22Rv1 (cell line): ENCODE measurements at regions not wholly inside any gene's neighbourhood (a gene's known extent, or its start where the extent isn't known, plus 50 kb on each side); places are given as distances from the start of the nearest gene placed in this dataset.

ENCODE experiments used
- CTCF ChIP-seq: fragments of 450-650 bp; IDR thresholded peaks from 2 replicates; pipeline ENCODE4 v1.5.1; 2017; ENCODE audit warnings: mild to moderate bottlenecking
- ZFX ChIP-seq: fragments of 450-650 bp; IDR thresholded peaks from 2 replicates; pipeline ENCODE4 v1.6.1; 2017; ENCODE audit warnings: antibody characterized with exemption, borderline replicate concordance

DNA sequence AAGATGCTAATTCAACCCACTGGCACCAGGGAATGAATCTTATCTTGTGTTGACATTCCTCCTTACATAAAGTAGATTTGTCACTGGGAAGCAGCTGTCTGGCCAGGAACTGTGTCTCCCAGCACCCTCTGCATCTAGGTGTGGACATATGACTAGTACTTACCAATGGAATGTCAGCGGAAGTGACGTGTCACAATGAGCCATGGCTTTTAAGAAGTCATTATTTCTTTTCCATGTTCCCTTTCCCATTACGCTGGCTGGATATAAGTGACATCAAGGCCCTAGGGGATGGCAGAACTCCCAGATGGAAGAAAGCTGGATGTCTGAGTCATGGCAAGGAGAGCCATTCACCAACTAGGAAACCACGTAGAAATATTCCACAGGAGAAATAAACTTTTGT lies 84.7 kb upstream of the MAST4 start:
- TF ChIP-seq CTCF (no peak), ZFX (no peak)
